ENCODE measurements at regions not wholly inside any gene's neighbourhood (a gene's known extent, or its start where the extent isn't known, plus 50 kb on each side); places are given as distances from the start of the nearest gene placed in this dataset.
A peak's percentile ranks its signal among the peaks of the same experiment; 100 is the strongest.
"Not testable (repeated sequence)": the region's sequence is repeated elsewhere in the genome, so short reads cannot be mapped to it uniquely, and the experiment has no call there.

- not testable (repeated sequence) for H4K20me1 ChIP-seq (ENCODE audit: insufficient read depth, poor library complexity, severe bottlenecking); H3K79me2 ChIP-seq; H3K4me2 ChIP-seq; H3K27ac ChIP-seq; H3K36me3 ChIP-seq (replicated peaks; ENCODE audit: insufficient read depth, low read depth); H3K4me3 ChIP-seq; H3K9me2 ChIP-seq (replicated peaks; ENCODE audit: insufficient read depth); H3K9me3 ChIP-seq (ENCODE audit: low read depth); H3K4me1 ChIP-seq (ENCODE audit: insufficient read depth); H2AFZ ChIP-seq; DNase-seq (ENCODE audit: low spot score); H3K27me3 ChIP-seq
- WGBS (ENCODE audit: low lambda C conversion rate, missing lambda C conversion rate): 79% methylated on average over 3 of the region's 3 CpGs
Measured at GRCh38 chr12:48409938-48410337, 59.2 kb upstream of the ZNF641 start.

- Histone ChIP-seq H3K4me3 (no peak overlapping the region), H2AFZ (no peak overlapping the region), H3K27me3 (no peaks in the 10 kb centered on the region), H3K4me2 (peak overlapping the region; percentile 60), H3K9me3 (ENCODE audit: low read depth) (no peaks in the 10 kb centered on the region), H4K20me1 (ENCODE audit: insufficient read depth, poor library complexity, severe bottlenecking) (no peaks in the 10 kb centered on the region), H3K79me2 (no peaks in the 10 kb centered on the region), H3K9me2 (replicated peaks; ENCODE audit: insufficient read depth) (no peaks in the 10 kb centered on the region), H3K4me1 (ENCODE audit: insufficient read depth) (no peaks in the 10 kb centered on the region), H3K27ac (peak overlapping the region; percentile 56), H3K36me3 (replicated peaks; ENCODE audit: insufficient read depth, low read depth) (no peaks in the 10 kb centered on the region)
- TF ChIP-seq CTCF (IDR thresholded peaks at IDR 0.05; ENCODE audit: poor library complexity): no peak
- TF ChIP-seq EZH2 (IDR thresholded peaks at IDR 0.05; ENCODE audit: borderline replicate concordance): no peak
- no peak for TF ChIP-seq EZH2phosphoT487 (IDR thresholded peaks at IDR 0.05; ENCODE audit: low read depth, severe bottlenecking, unreplicated experiment)
- no peak for DNase-seq (ENCODE audit: low spot score)
- WGBS (ENCODE audit: low lambda C conversion rate, missing lambda C conversion rate): 83% methylated on average over 3 of the region's 3 CpGs
Measured at GRCh38 chr12:48413388-48413787, 59.0 kb upstream of the ANP32D start.

GRCh38 chr12:48414021-48414420, 58.3 kb upstream of the ANP32D start:
- Histone ChIP-seq H3K27ac (peak overlapping the region; percentile 56), H3K27me3 (no peaks in the 10 kb centered on the region), H3K4me2 (peak overlapping the region; percentile 60), H3K79me2 (no peaks in the 10 kb centered on the region), H3K4me3 (no peak overlapping the region), H3K36me3 (replicated peaks; ENCODE audit: insufficient read depth, low read depth) (no peaks in the 10 kb centered on the region), H3K9me3 (ENCODE audit: low read depth) (no peaks in the 10 kb centered on the region), H2AFZ (no peak overlapping the region), H3K4me1 (ENCODE audit: insufficient read depth) (no peaks in the 10 kb centered on the region), H3K9me2 (replicated peaks; ENCODE audit: insufficient read depth) (no peaks in the 10 kb centered on the region), H4K20me1 (ENCODE audit: insufficient read depth, poor library complexity, severe bottlenecking) (no peaks in the 10 kb centered on the region)
- no peak for TF ChIP-seq EZH2phosphoT487 (IDR thresholded peaks at IDR 0.05; ENCODE audit: low read depth, severe bottlenecking, unreplicated experiment)
- TF ChIP-seq EZH2 (IDR thresholded peaks at IDR 0.05; ENCODE audit: borderline replicate concordance): no peak
- no peak for TF ChIP-seq CTCF (IDR thresholded peaks at IDR 0.05; ENCODE audit: poor library complexity)
- 69% methylated on average over 4 of the region's 4 CpGs for WGBS (ENCODE audit: low lambda C conversion rate, missing lambda C conversion rate)
- DNase-seq (ENCODE audit: low spot score): no peak

GRCh38 chr12:48419116-48419935, 53.0 kb upstream of the ANP32D start:
- no peaks in the 10 kb centered on the region for H3K4me1 ChIP-seq (ENCODE audit: insufficient read depth)
- H3K36me3 ChIP-seq (replicated peaks; ENCODE audit: insufficient read depth, low read depth): no peaks in the 10 kb centered on the region
- H3K27me3 ChIP-seq: no peaks in the 10 kb centered on the region
- H3K9me2 ChIP-seq (replicated peaks; ENCODE audit: insufficient read depth): no peaks in the 10 kb centered on the region
- H3K79me2 ChIP-seq: no peaks in the 10 kb centered on the region
- TF ChIP-seq CTCF (IDR thresholded peaks at IDR 0.05; ENCODE audit: poor library complexity) (no peak), EZH2phosphoT487 (IDR thresholded peaks at IDR 0.05; ENCODE audit: low read depth, severe bottlenecking, unreplicated experiment) (no peak), EZH2 (IDR thresholded peaks at IDR 0.05; ENCODE audit: borderline replicate concordance) (no peak)
- H3K4me3 ChIP-seq: no peak overlapping the region
- no peak overlapping the region for H2AFZ ChIP-seq
- H3K27ac ChIP-seq: peak overlapping the region; percentile 65
- peak overlapping the region; percentile 20 for H3K4me2 ChIP-seq
- 44% methylated on average over 6 of the region's 6 CpGs for WGBS (ENCODE audit: low lambda C conversion rate, missing lambda C conversion rate)
- H4K20me1 ChIP-seq (ENCODE audit: insufficient read depth, poor library complexity, severe bottlenecking): no peaks in the 10 kb centered on the region
- no peaks in the 10 kb centered on the region for H3K9me3 ChIP-seq (ENCODE audit: low read depth)
- no peak for DNase-seq (ENCODE audit: low spot score)

All from hepatocyte (in vitro differentiated cells).